SK-N-SH (cell line): ENCODE measurements at regions not wholly inside any gene's neighbourhood (a gene's known extent, or its start where the extent isn't known, plus 50 kb on each side); places are given as distances from the start of the nearest gene placed in this dataset.

Experiments
- CTCF ChIP-seq: fragments of 200-600 bp; sonication (generic); IDR thresholded peaks from 2 replicates; pipeline ENCODE4 v1.6.1; 2017; ENCODE audit warnings: antibody characterized with exemption, mild to moderate bottlenecking, moderate library complexity
- NRF1 ChIP-seq: IDR thresholded peaks from 2 replicates; pipeline ENCODE4 v1.6.1; 2012; ENCODE audit warnings: low read depth, mild to moderate bottlenecking, low read length

DNA sequence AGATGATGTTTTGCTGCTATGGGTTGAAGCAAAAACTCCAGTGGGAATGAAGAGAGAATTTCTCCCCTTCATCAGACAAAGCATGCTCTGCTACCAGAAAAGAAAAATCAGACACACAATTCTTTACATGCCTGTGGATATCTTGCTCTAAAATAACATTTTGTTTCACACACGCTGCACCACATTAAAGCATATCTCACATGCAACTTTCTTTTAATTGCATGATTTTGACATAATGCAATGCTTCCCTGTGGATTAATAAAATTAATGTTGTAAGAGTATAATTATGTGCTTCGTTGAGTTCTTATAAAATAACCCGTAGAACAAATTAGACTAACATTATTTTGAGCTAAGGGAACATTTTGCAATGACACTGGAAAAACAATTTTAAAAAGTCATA is 2230.7 kb downstream of the PCDH7 start:
- no peak for TF ChIP-seq CTCF
- TF ChIP-seq NRF1: no peak
